GM18508 (cell line): ENCODE measurements at regions not wholly inside any gene's neighbourhood (a gene's known extent, or its start where the extent isn't known, plus 50 kb on each side); places are given as distances from the start of the nearest gene placed in this dataset.

Experiments
- ATAC-seq: cut with Tn5 transposase; IDR thresholded peaks from one replicate; pipeline ENCODE4 v1.9.1; 2021; ENCODE audit warnings: moderate number of reproducible peaks; ENCODE audit not compliant: insufficient read depth, unreplicated experiment

DNA sequence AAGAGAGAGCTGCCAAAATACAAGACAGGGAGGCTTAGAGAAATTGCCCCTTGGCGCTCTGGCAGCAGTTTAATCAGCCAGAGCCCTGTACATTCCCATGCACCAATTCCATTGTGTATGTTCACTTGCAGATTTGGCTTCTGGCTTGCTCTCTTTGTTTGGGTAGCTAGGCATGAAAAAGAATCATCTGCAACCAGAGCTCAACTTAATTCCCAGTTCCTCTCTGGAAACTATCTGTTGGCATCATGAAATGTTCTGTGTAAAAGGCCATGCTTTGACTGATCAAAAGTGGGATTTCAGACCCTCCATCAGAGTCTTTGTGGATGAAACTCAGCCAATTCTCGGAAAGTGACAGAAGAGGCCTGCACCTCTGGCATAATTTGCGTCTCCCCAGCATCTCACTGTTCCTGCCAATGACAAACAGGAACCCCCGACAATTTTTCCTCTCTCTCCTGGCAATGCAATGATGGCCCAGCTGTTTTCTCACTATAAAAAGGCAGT is 53.8 kb upstream of the RAD23B start:
- ATAC-seq = no peak
